ENCODE measurements at regions not wholly inside any gene's neighbourhood (a gene's known extent, or its start where the extent isn't known, plus 50 kb on each side); places are given as distances from the start of the nearest gene placed in this dataset.
"Not testable (repeated sequence)": the region's sequence is repeated elsewhere in the genome, so short reads cannot be mapped to it uniquely, and the experiment has no call there.

DNA sequence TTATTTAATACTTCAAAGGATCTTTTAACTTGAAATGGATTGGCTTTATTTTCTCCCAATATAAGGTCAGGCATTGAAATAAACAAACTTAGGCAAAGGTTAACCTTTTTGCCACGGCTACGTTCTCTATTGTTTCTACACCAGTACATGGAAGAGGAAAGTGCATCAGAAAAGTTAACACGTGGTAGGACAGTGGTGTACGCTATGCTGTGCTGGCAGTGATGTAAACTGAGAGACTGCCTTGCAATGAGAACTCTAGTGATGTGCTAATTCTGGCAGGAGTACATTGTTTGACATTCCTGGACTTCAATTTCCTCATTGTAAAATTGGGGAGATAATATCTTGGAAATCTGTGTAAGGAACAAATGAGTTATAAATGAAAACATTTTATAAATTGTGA lies 208.2 kb downstream of the TMA16 start:
- TF ChIP-seq, protein P1, sequence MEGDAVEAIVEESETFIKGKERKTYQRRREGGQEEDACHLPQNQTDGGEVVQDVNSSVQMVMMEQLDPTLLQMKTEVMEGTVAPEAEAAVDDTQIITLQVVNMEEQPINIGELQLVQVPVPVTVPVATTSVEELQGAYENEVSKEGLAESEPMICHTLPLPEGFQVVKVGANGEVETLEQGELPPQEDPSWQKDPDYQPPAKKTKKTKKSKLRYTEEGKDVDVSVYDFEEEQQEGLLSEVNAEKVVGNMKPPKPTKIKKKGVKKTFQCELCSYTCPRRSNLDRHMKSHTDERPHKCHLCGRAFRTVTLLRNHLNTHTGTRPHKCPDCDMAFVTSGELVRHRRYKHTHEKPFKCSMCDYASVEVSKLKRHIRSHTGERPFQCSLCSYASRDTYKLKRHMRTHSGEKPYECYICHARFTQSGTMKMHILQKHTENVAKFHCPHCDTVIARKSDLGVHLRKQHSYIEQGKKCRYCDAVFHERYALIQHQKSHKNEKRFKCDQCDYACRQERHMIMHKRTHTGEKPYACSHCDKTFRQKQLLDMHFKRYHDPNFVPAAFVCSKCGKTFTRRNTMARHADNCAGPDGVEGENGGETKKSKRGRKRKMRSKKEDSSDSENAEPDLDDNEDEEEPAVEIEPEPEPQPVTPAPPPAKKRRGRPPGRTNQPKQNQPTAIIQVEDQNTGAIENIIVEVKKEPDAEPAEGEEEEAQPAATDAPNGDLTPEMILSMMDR (conservative IDR thresholded peaks at IDR 0.05), result no peak
- no peak overlapping the region for H3K27ac ChIP-seq

DNA sequence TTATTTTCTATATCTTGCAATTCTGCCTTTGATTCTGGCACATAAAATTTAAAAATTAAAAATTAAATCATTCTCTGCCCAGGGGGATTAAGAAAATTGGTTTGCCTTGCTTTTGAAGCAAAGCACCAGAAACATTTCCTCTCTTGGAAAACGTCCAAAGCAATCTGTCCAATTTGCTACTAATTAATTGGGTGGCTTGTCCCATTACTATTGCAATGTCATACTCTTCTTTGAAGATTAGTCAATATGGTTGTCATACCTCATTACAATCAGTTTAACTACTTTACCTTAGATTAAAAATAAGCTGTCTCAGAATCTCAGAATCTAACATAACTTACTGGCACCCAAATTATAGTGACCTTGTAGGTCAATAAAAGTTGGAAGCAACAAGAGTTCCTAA lies 208.8 kb downstream of the TMA16 start:
- TF ChIP-seq, protein P1 (conservative IDR thresholded peaks at IDR 0.05), result no peak
- no peak overlapping the region for H3K27ac ChIP-seq

DNA sequence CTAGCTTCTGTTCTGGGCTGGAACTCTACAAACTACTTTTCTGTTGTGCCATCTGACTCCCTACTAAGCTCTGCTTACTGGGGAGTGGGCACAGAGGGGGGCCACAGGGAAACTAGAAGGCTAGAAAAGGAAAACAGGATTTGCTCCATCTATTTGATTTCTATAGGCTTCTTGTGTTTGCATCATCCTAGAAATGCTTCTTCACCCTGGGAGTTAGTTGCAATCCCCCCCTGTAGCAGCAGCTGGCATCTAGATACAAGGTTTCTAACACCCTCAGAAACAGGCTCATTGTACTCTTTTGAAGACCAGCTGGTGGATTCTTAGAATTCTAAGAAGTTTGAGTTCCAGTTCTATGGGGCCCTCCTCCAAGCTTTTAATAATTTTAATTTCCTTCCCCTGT lies 213.4 kb downstream of the TMA16 start:
- H3K27ac ChIP-seq, result no peak overlapping the region
- TF ChIP-seq, protein P1 (conservative IDR thresholded peaks at IDR 0.05), result no peak

DNA sequence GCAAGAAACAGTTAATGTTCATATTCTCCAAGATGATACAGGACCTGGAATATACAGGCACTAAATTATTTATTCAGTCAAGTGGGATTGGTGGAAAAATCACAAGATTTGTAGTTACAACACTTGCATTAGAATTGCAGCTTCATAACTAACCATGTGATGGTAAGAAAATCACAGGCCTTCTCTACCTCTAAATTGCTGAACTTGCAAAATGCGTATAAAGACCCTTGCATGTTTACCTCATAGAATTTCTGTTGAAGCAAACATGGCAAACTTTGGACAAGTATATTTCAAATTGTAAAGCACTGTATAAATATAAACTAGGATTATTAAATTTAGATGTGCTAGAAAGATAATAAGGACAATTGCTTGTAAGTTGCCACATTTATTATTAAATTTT lies 215.1 kb downstream of the TMA16 start:
- no peak overlapping the region for H3K27ac ChIP-seq
- TF ChIP-seq, protein P1 (conservative IDR thresholded peaks at IDR 0.05), result no peak

DNA sequence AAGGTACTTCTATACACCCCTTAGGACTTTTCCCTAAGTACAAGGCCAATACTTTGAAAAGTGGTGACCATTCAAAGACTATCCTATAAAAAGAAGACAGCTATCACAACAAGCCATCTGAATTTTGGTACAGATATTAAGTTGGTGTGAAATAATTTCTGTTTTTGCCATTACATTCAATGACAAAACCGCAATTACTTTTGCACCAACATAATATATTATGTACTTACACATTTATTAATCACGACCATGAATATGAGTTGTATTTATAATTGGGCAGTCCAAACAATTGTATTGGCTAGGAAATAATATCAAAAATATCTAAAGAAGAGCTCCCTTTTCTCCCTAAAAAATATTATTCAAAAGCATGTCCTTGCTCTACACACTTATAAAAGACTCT lies 215.7 kb downstream of the TMA16 start:
- no peak overlapping the region for H3K27ac ChIP-seq
- TF ChIP-seq, protein P1 (conservative IDR thresholded peaks at IDR 0.05), result no peak

DNA sequence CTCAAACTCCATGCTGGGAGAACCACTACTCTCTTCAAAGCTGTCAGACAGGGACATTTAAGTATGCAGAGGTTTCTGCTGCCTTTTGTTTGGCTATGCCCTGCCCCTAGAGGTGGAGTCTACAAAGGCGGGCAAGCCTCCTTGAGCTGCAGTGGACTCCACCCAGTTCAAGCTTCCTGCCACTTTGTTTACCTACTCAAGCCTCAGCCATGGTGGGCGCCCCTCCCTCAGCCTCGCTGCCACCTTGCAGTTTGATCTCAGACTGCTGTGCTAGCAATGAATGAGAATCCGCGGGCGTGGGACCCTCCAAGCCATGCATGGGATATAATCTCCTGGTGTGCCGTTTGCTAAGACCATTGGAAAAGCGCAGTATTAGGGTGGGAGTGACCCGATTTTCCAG lies 230.0 kb downstream of the TMA16 start:
- H3K27ac ChIP-seq, result not testable (repeated sequence)

DNA sequence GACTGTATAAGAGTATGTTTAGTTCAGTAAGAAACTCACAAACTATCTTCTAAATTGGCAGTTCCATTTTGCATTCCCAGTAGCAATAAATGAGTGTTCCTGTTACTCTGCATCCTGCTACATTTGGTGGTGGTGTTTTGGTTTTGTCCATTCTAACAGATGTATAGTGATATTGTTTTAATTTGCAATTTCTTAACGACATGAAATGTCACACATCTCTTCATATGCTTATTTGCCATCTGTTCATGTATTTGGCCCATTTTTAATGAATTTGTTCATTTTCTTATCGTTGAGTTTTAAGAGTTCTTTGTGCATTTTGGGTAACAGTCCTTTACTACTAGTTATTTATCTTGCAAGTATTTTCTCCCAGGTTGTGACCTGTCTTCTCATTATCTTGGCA lies 232.2 kb downstream of the TMA16 start:
- no peak overlapping the region for H3K27ac ChIP-seq
- TF ChIP-seq, protein P1 (conservative IDR thresholded peaks at IDR 0.05), result no peak

DNA sequence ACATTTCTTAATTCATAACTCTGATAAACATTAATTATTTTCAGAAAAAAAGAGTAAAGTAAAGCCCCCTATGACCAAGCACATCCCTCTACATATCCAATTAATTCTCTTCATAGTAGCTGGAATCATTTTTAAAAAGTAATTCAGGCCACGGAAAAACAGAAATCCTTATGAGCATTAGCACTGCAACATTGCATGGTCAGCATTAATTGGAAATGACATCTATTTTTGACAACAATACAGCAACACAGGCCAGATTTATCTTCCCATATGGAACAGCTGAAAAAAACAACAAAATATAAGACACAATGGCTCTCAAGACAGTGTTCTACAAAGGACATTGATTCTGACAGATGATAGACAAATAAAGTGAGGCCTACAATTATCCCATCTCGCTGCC lies 236.6 kb downstream of the TMA16 start:
- TF ChIP-seq, protein P1 (conservative IDR thresholded peaks at IDR 0.05), result no peak
- no peak overlapping the region for H3K27ac ChIP-seq

Data from VCaP (cell line).